WERI-Rb-1 (cell line): ENCODE measurements at regions not wholly inside any gene's neighbourhood (a gene's known extent, or its start where the extent isn't known, plus 50 kb on each side); places are given as distances from the start of the nearest gene placed in this dataset.
"Not testable (repeated sequence)": the region's sequence is repeated elsewhere in the genome, so short reads cannot be mapped to it uniquely, and the experiment has no call there.

Source experiments
- DNase-seq: peaks from one replicate; pipeline ENCODE4 v3.0.0-alpha.2; 2020
- H3K27ac ChIP-seq: fragments of 250-450 bp; sonication (Bioruptor Pico); 2 replicates; pipeline ENCODE4 v1.5.1; 2020; ENCODE audit warnings: mild to moderate bottlenecking, moderate library complexity
- H3K27me3 ChIP-seq: fragments of 250-450 bp; sonication (Bioruptor Pico); 2 replicates; pipeline ENCODE4 v1.5.1; 2021; ENCODE audit warnings: mild to moderate bottlenecking, low read depth, moderate library complexity; ENCODE audit not compliant: insufficient read depth, severe bottlenecking
- H3K36me3 ChIP-seq: fragments of 250-450 bp; sonication (Bioruptor Pico); 2 replicates; pipeline ENCODE4 v1.5.1; 2020; ENCODE audit warnings: mild to moderate bottlenecking, moderate library complexity
- H3K4me3 ChIP-seq: 2 replicates; pipeline ENCODE4 v1.5.1; 2011; ENCODE audit warnings: low read depth, mild to moderate bottlenecking, control low read depth, low read length
- H3K9me3 ChIP-seq: fragments of 250-450 bp; sonication (Bioruptor Pico); 2 replicates; pipeline ENCODE4 v1.5.1; 2021; ENCODE audit warnings: mild to moderate bottlenecking, moderate library complexity; ENCODE audit not compliant: severe bottlenecking
- TF ChIP-seq, protein P1 (sequence below): IDR thresholded peaks from 2 replicates; pipeline ENCODE4 v1.5.1; 2011; ENCODE audit warnings: low read depth, mild to moderate bottlenecking, control low read depth, inconsistent platforms, low read length

DNA sequence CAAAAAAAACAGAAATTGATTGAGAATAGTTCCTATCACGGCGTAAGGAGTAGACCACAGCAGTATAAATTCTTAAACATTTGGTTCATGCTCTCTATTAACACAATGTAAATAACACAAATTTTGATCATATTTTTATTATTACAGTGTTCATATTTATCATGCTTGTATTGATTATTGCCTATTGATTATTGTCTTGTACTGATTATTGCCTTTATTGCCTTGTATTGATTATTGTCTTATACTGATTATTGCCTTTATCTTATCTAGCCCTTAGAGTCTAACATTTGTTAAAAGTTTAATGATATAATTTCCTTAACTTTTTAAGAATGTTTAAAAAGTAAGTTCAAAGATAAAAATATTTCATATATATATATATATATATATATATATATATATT lies 460.7 kb downstream of the KCNT2 start:
- Histone ChIP-seq H3K4me3 (no peak overlapping the region), H3K9me3 (no peaks in the 10 kb centered on the region), H3K36me3 (no peaks in the 10 kb centered on the region), H3K27ac (no peak overlapping the region), H3K27me3 (no peaks in the 10 kb centered on the region)
- DNase-seq, result no peak
- TF ChIP-seq, protein P1, sequence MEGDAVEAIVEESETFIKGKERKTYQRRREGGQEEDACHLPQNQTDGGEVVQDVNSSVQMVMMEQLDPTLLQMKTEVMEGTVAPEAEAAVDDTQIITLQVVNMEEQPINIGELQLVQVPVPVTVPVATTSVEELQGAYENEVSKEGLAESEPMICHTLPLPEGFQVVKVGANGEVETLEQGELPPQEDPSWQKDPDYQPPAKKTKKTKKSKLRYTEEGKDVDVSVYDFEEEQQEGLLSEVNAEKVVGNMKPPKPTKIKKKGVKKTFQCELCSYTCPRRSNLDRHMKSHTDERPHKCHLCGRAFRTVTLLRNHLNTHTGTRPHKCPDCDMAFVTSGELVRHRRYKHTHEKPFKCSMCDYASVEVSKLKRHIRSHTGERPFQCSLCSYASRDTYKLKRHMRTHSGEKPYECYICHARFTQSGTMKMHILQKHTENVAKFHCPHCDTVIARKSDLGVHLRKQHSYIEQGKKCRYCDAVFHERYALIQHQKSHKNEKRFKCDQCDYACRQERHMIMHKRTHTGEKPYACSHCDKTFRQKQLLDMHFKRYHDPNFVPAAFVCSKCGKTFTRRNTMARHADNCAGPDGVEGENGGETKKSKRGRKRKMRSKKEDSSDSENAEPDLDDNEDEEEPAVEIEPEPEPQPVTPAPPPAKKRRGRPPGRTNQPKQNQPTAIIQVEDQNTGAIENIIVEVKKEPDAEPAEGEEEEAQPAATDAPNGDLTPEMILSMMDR, result no peak

DNA sequence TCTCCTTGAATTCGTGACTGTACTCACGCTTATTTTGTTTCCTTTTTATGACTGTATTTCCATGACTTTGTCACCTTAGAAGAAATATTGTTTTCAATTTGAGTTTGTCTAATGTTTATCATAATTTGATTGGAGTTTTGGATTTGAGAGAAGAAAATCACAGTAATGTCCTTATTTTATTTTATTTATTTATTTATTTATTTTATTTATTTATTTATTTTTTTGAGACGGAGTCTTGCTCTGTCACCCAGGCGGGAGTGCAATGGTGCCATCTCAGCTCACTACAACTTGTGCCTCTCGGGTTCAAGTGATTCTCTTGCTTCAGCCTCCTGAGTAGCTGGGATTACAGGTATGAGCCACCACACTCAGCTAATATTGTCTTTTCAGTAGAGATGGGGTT lies 463.1 kb downstream of the KCNT2 start:
- not testable (repeated sequence) for H3K9me3 ChIP-seq, DNase-seq, H3K27me3 ChIP-seq, H3K4me3 ChIP-seq, H3K27ac ChIP-seq, H3K36me3 ChIP-seq

DNA sequence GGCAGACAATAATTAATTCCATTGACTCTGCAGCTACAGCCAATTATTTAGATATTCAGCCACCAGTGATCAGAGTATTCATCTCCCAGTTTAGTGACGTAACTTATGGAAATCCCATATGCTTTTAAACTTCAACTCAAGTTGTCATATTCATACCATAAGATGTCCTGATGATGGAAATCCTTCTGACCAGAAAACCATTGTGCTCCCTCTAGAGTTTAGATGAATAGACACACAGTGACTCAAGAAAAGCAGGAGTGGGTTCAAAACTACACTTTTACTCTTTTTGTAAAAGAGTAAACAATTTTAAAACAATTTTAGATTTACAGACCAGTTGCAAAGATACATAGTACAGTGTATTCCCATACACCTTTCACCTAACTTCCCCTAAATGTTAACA lies 463.7 kb downstream of the KCNT2 start:
- no peaks in the 10 kb centered on the region for H3K9me3 ChIP-seq
- DNase-seq, result no peak
- TF ChIP-seq, protein P1, result 0 out of 2 replicates have a peak, but pooled peaks have one; percentile 3

DNA sequence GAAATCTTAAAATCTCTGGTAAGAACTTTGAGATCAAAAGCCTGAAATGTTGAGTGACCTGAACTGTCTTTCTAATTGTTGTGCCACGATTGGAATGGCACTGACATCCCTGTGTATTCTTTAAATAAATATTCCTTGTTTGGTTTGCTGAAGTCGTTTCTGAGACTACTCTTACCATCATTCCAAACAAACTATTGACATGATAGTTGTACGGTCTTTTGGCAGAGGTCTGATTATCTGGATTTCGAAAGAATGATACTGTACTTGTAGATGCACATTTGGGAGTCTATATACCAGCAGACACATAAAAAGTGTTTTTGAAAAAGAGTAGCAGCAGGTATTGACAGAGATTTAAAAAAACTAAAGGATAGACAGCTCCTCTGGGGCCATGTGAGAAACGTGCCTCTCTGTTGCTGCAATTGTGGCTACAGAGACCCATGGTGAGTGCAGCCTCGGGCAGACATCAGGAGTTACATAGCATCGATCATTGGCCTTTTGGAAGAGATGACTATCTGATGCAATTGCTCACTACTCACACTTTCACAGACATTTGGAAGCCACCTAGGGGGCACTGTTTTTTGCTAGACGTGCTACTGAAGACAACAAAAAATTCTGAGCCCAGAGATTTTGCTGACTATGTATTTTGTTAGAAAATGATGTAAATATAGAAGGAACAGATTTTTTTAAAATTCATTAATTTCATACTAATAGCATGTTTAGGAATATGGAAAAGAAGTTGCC lies 464.5 kb downstream of the KCNT2 start:
- no peaks in the 10 kb centered on the region for H3K9me3 ChIP-seq
- no peak overlapping the region for H3K4me3 ChIP-seq
- no peak overlapping the region for H3K27ac ChIP-seq
- DNase-seq, result no peak
- H3K36me3 ChIP-seq, result no peaks in the 10 kb centered on the region
- TF ChIP-seq, protein P1, result peak; percentile 31; the same call in 1 of the 2 replicates
- H3K27me3 ChIP-seq, result no peaks in the 10 kb centered on the region

More for the DNA sequence above, 463.7 kb downstream of the KCNT2 start:
- H3K27me3 ChIP-seq, result no peaks in the 10 kb centered on the region
- no peak overlapping the region for H3K4me3 ChIP-seq
- H3K27ac ChIP-seq, result no peak overlapping the region
- H3K36me3 ChIP-seq, result no peaks in the 10 kb centered on the region

DNA sequence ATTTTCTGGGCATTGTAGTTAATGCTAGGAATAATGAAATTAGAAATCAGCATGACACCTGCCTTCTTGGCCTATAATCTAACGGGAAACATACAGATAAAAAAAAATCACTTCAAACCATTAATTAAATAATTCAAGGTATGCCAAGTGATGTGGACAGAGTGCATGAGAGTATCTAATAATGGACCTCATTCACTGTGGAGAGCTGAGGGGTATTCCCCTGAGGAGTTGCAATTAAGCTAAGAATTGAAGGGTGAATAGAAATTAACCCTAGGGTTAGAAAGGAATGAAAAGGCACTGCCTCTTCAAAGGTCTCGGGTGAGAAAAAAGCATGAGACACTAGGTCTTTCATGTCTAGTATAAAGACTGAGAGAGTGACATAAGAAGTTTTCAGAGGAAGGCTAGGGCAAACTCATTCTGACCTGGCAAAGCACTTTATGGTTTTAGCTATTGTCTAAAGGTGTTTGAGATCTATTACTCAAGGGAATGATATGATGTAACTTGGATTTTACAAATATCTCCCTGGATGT lies 466.1 kb downstream of the KCNT2 start:
- Histone ChIP-seq H3K9me3 (no peaks in the 10 kb centered on the region), H3K4me3 (no peak overlapping the region), H3K36me3 (no peaks in the 10 kb centered on the region), H3K27ac (no peak overlapping the region), H3K27me3 (no peaks in the 10 kb centered on the region)
- TF ChIP-seq, protein P1, result no peak
- no peak for DNase-seq

DNA sequence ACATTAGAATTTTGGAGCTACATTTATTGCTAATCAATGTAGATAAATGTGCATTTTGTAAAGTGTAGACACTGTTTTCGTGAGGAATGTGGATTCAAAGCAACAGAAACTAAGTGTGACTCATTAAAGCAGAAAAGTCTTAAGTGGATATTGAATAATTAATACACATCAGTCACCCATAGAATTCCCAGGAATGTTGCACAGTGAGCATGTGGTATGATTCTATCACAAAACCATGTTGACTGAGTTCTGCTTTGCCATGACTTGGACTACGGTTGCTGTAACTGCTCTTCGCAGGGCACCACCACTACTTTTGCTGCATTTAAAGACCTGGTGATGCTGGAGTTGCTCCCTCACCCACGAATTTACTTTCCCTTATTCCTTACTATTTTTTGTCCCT lies 471.8 kb downstream of the KCNT2 start:
- H3K9me3 ChIP-seq, result no peaks in the 10 kb centered on the region
- no peaks in the 10 kb centered on the region for H3K36me3 ChIP-seq
- no peaks in the 10 kb centered on the region for H3K27me3 ChIP-seq
- no peak for DNase-seq
- TF ChIP-seq, protein P1, result no peak
- H3K27ac ChIP-seq, result no peak overlapping the region
- no peak overlapping the region for H3K4me3 ChIP-seq
